B cell (primary cell): ENCODE measurements at regions not wholly inside any gene's neighbourhood (a gene's known extent, or its start where the extent isn't known, plus 50 kb on each side); places are given as distances from the start of the nearest gene placed in this dataset.

ENCODE experiments used
- ATAC-seq: fragments of 200-7000 bp; cut with Tn5 transposase; one replicate; pipeline ENCODE4 v1.10.0; 2021; ENCODE audit warnings: low read depth, mild to moderate bottlenecking, moderate number of reproducible peaks, moderate library complexity
- CTCF ChIA-PET: fragments of 350-600 bp; sonication (Branson Sonifier 250); formaldehyde crosslinking; loops from one replicate; lab custom pipeline; 2021; ENCODE audit warnings: antibody characterized with exemption, inconsistent platforms; lab: Charles Lee
- POLR2A ChIA-PET: fragments of 350-600 bp; sonication (Branson Sonifier 250); formaldehyde crosslinking; loops from one replicate; lab custom pipeline; 2021; ENCODE audit warnings: antibody characterized with exemption; lab: Charles Lee
- DNase-seq: peaks from one replicate; pipeline ENCODE4 v3.0.0; 2013
- H2AFZ ChIP-seq: 2 replicates; pipeline ENCODE4 v1.6.1; 2012; ENCODE audit warnings: mild to moderate bottlenecking, low read depth, low read length; ENCODE audit not compliant: insufficient read depth, poor library complexity, severe bottlenecking
- H3K27ac ChIP-seq, 2 donors: 1 replicate in 1 of 2; 2 replicates in 1 of 2; pipeline ENCODE4 v1.5.1; 2012 to 2013; ENCODE audit warnings: low read length in 2 of 2, mild to moderate bottlenecking in 2 of 2, moderate library complexity in 1 of 2
- H3K27me3 ChIP-seq, 4 experiments: fragments of 200-600 bp in 1 of 4; sonication (generic) in 1 of 4; replicated peaks in 1 of 4; 1 replicate in 2 of 4; 2 replicates in 2 of 4; pipeline versions ENCODE4 v1.6.1 to v1.7.0; 2013 to 2016; ENCODE audit warnings: low read length in 3 of 4, mild to moderate bottlenecking in 2 of 4, mixed read lengths in 1 of 4, moderate library complexity in 1 of 4; ENCODE audit not compliant: insufficient read depth in 4 of 4, control insufficient read depth in 3 of 4; ENCODE audit errors: control extremely low read depth in 1 of 4
- H3K36me3 ChIP-seq, 2 experiments: replicated peaks in 1 of 2; 1 replicate in 1 of 2; 2 replicates in 1 of 2; pipeline versions ENCODE4 v1.6.1 to v1.7.1; 2013; ENCODE audit warnings: low read length in 1 of 2; ENCODE audit not compliant: insufficient read depth in 2 of 2, control insufficient read depth in 1 of 2; ENCODE audit errors: control extremely low read depth in 1 of 2, extremely low read depth in 1 of 2
- H3K4me1 ChIP-seq, 2 donors: fragments of 200-600 bp in 1 of 2; sonication (generic) in 1 of 2; 1 replicate in 1 of 2; 2 replicates in 1 of 2; pipeline versions ENCODE4 v1.5.1 to v1.6.1; 2013 to 2017; ENCODE audit warnings: low read length in 2 of 2; ENCODE audit not compliant: control insufficient read depth in 2 of 2, insufficient read depth in 2 of 2
- H3K4me2 ChIP-seq: replicated peaks from 2 replicates; pipeline ENCODE3; 2012; ENCODE audit warnings: mild to moderate bottlenecking, low read depth, low read length; ENCODE audit not compliant: poor library complexity, severe bottlenecking
- H3K4me3 ChIP-seq, 5 experiments: fragments of 200-600 bp in 1 of 5; sonication (generic) in 1 of 5; 1 replicate in 3 of 5; 2 replicates in 2 of 5; pipeline versions ENCODE4 v1.5.1 to v1.7.0; 2011 to 2016; ENCODE audit warnings: low read length in 4 of 5, mild to moderate bottlenecking in 4 of 5, low read depth in 2 of 5, control low read depth in 1 of 5, moderate library complexity in 1 of 5; ENCODE audit not compliant: insufficient read depth in 1 of 5; ENCODE audit errors: control extremely low read depth in 1 of 5, extremely low read depth in 1 of 5
- H3K79me2 ChIP-seq: fragments of 200-600 bp; sonication (generic); one replicate; pipeline ENCODE4 v1.6.0; 2016; ENCODE audit warnings: low read length; ENCODE audit not compliant: control insufficient read depth, insufficient read depth
- H3K9ac ChIP-seq: fragments of 200-600 bp; sonication (generic); 2 replicates; pipeline ENCODE4 v1.6.1; 2017; ENCODE audit warnings: mild to moderate bottlenecking, low read length, moderate library complexity
- H3K9me3 ChIP-seq, 3 donors: one replicate each; pipeline versions ENCODE4 v1.6.1 to v1.7.1; 2013; ENCODE audit warnings: low read length in 2 of 3; ENCODE audit not compliant: control insufficient read depth in 2 of 3, insufficient read depth in 1 of 3; ENCODE audit errors: control extremely low read depth in 1 of 3
- H4K20me1 ChIP-seq: 2 replicates; pipeline ENCODE4 v1.6.0; 2012; ENCODE audit warnings: mild to moderate bottlenecking, low read length; ENCODE audit not compliant: insufficient read depth, control insufficient read depth, poor library complexity, severe bottlenecking
- H3K27ac Mint-ChIP-seq: one replicate; pipeline ENCODE4 v1.8.0; 2021; ENCODE audit warnings: mixed read lengths
- H3K27me3 Mint-ChIP-seq: one replicate; pipeline ENCODE4 v1.8.0; 2021; ENCODE audit warnings: mixed read lengths
- H3K4me1 Mint-ChIP-seq: one replicate; pipeline ENCODE4 v1.8.0; 2021; ENCODE audit warnings: mixed read lengths
- H3K4me3 Mint-ChIP-seq: one replicate; pipeline ENCODE4 v1.8.0; 2021; ENCODE audit warnings: mixed read lengths
- H3K9me3 Mint-ChIP-seq: one replicate; pipeline ENCODE4 v1.8.0; 2022; ENCODE audit warnings: mixed read lengths; ENCODE audit not compliant: insufficient read depth
- EZH2 ChIP-seq: IDR thresholded peaks from 2 replicates; pipeline ENCODE4 v1.6.1; 2012; ENCODE audit warnings: borderline replicate concordance, low read depth, mild to moderate bottlenecking, moderate library complexity, low read length; ENCODE audit not compliant: insufficient read depth, poor library complexity, severe bottlenecking
- WGBS: methylation state at CpG from one replicate; pipeline ENCODE4 v1.1.5; 2013; ENCODE audit warnings: missing lambda C conversion rate; ENCODE audit not compliant: insufficient coverage; 5-methylcytosine and 5-hydroxymethylcytosine counted together
- intact Hi-C: fragments of 100-400 bp; cut with micrococcal nuclease; formaldehyde crosslinking; loops from one replicate; pipeline ENCODE4 v1.10.0; 2022
- TF ChIP-seq, protein P1 (sequence below): fragments of 200-600 bp; IDR thresholded peaks from one replicate; pipeline ENCODE4 v1.8.0; 2022; ENCODE audit warnings: antibody characterized with exemption, mild to moderate bottlenecking

DNA sequence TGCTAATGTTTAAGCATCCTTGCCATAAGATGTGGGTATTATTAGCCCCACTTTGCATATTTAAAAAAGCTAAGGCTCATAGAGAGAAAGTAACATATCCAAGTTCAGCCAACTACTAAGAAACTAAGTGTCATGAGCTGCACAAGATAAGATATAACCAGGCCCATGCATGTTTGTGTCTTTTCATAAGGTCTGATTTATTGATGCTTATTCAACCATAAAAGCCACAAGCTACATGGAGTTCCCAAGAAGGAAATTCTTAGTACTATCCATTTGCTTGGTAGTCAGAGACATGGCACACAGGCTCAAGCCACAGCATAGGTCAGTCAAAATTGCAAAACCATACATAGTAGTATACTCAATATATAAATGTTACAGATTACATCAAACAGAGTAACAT is 488.5 kb downstream of the SOX6 start:
- Histone ChIP-seq H3K4me1 (no peaks in the 10 kb centered on the region), H3K4me2 (no peak overlapping the region), H2AFZ (no peak overlapping the region), H3K27ac (no peak overlapping the region), H4K20me1 (no peaks in the 10 kb centered on the region), H3K9ac (no peak overlapping the region), H3K9me3 (no peaks in the 10 kb centered on the region), H3K36me3 (no peaks in the 10 kb centered on the region), H3K4me3 (no peak overlapping the region), H3K79me2 (no peaks in the 10 kb centered on the region), H3K27me3 (no peaks in the 10 kb centered on the region)
- no peaks in the 10 kb centered on the region for H3K9me3 Mint-ChIP-seq
- ChIA-PET CTCF (no interaction called here), POLR2A (no interaction called here)
- no peak overlapping the region for H3K4me3 Mint-ChIP-seq
- intact Hi-C loops = no loop called here
- DNase-seq (no peak), ATAC-seq (no peak)
- H3K27ac Mint-ChIP-seq = no peak overlapping the region
- no peaks in the 10 kb centered on the region for H3K4me1 Mint-ChIP-seq
- H3K27me3 Mint-ChIP-seq = no peaks in the 10 kb centered on the region
- no peak for TF ChIP-seq EZH2
- TF ChIP-seq, protein P1, sequence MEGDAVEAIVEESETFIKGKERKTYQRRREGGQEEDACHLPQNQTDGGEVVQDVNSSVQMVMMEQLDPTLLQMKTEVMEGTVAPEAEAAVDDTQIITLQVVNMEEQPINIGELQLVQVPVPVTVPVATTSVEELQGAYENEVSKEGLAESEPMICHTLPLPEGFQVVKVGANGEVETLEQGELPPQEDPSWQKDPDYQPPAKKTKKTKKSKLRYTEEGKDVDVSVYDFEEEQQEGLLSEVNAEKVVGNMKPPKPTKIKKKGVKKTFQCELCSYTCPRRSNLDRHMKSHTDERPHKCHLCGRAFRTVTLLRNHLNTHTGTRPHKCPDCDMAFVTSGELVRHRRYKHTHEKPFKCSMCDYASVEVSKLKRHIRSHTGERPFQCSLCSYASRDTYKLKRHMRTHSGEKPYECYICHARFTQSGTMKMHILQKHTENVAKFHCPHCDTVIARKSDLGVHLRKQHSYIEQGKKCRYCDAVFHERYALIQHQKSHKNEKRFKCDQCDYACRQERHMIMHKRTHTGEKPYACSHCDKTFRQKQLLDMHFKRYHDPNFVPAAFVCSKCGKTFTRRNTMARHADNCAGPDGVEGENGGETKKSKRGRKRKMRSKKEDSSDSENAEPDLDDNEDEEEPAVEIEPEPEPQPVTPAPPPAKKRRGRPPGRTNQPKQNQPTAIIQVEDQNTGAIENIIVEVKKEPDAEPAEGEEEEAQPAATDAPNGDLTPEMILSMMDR = no peak

DNA sequence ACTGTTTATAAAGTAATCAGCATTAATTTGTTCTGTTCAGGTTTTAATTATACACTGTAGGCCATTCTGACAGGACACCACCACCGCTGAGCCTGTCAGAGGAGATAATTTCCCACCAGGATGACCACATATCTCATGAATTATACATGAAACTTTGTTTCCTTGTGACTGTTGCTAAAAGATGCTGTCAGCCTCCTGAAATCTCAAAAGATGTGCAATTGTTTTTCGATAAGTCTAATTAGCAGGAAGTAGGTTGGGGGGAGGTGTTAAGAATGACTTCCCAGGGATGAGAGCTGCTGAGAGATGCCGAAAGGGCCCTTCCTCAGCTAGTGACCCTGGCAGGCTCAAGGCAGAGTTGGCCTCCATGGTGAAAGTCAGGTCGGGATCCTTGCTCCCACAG is 485.4 kb downstream of the SOX6 start:
- no peaks in the 10 kb centered on the region for H3K4me1 Mint-ChIP-seq
- intact Hi-C loops = no loop called here
- H3K9ac ChIP-seq = no peak overlapping the region
- 86% methylated on average over 2 of the region's 4 CpGs for WGBS
- ChIA-PET CTCF (no interaction called here), POLR2A (no interaction called here)
- H3K9me3 ChIP-seq = no peaks in the 10 kb centered on the region
- ATAC-seq = no peak
- no peaks in the 10 kb centered on the region for H3K27me3 ChIP-seq
- no peaks in the 10 kb centered on the region for H3K79me2 ChIP-seq
- no peak overlapping the region for H3K27ac Mint-ChIP-seq
- TF ChIP-seq, protein P1 = no peak
- TF ChIP-seq EZH2 = no peak
- no peak overlapping the region for H3K4me3 Mint-ChIP-seq
- H2AFZ ChIP-seq = no peak overlapping the region
- H3K27ac ChIP-seq = no peak overlapping the region
- H3K4me3 ChIP-seq = no peak overlapping the region
- H3K27me3 Mint-ChIP-seq = no peaks in the 10 kb centered on the region
- no peak overlapping the region for H3K4me2 ChIP-seq
- no peaks in the 10 kb centered on the region for H3K9me3 Mint-ChIP-seq
- H3K36me3 ChIP-seq = no peaks in the 10 kb centered on the region
- H4K20me1 ChIP-seq = no peaks in the 10 kb centered on the region
- H3K4me1 ChIP-seq = no peaks in the 10 kb centered on the region
- DNase-seq = no peak
